ENCODE measurements at regions not wholly inside any gene's neighbourhood (a gene's known extent, or its start where the extent isn't known, plus 50 kb on each side); places are given as distances from the start of the nearest gene placed in this dataset.

GRCh38 chr9:109971226-109971625, 191.2 kb downstream of the PALM2AKAP2 start:
- ATAC-seq (no peak), DNase-seq (no peak)
- intact Hi-C loops (cut with DNase I) = no loop called here
- Histone ChIP-seq H3K4me3 (no peak overlapping the region), H3K4me1 (peaks cover 41% of the 10 kb centered on the region), H3K9me3 (no peaks in the 10 kb centered on the region), H3K36me3 (no peaks in the 10 kb centered on the region), H3K27me3 (no peaks in the 10 kb centered on the region), H3K27ac (no peak overlapping the region)
- no peak for TF ChIP-seq CTCF (IDR thresholded peaks at IDR 0.05)

- Histone ChIP-seq H3K27me3 (no peaks in the 10 kb centered on the region), H3K4me3 (no peak overlapping the region), H3K9me3 (no peaks in the 10 kb centered on the region), H3K27ac (no peak overlapping the region), H3K4me1 (peaks cover 38% of the 10 kb centered on the region), H3K36me3 (no peaks in the 10 kb centered on the region)
- intact Hi-C loops (cut with DNase I) = no loop called here
- ATAC-seq = peak; percentile 90
- TF ChIP-seq CTCF (IDR thresholded peaks at IDR 0.05) = no peak
- no peak for DNase-seq
Observed at GRCh38 chr9:109972026-109972882, 192.3 kb downstream of the PALM2AKAP2 start.

- no peak for TF ChIP-seq CTCF (IDR thresholded peaks at IDR 0.05)
- no peaks in the 10 kb centered on the region for H3K36me3 ChIP-seq
- ATAC-seq (no peak), DNase-seq (no peak)
- no peak overlapping the region for H3K27ac ChIP-seq
- intact Hi-C loops (cut with DNase I) = no loop called here
- H3K27me3 ChIP-seq = no peaks in the 10 kb centered on the region
- no peaks in the 10 kb centered on the region for H3K9me3 ChIP-seq
- no peak overlapping the region for H3K4me3 ChIP-seq
- H3K4me1 ChIP-seq = peaks cover 29% of the 10 kb centered on the region
Observed at GRCh38 chr9:109973336-109973735, 193.3 kb downstream of the PALM2AKAP2 start.

- peaks cover 19% of the 10 kb centered on the region for H3K4me1 ChIP-seq
- TF ChIP-seq CTCF (IDR thresholded peaks at IDR 0.05) = no peak
- H3K4me3 ChIP-seq = no peak overlapping the region
- no peaks in the 10 kb centered on the region for H3K9me3 ChIP-seq
- no peaks in the 10 kb centered on the region for H3K27me3 ChIP-seq
- H3K36me3 ChIP-seq = no peaks in the 10 kb centered on the region
- no peak overlapping the region for H3K27ac ChIP-seq
- DNase-seq (no peak), ATAC-seq (peak; percentile 41)
- intact Hi-C loops (cut with DNase I) = no loop called here
Observed at GRCh38 chr9:109974143-109974917, 194.3 kb downstream of the PALM2AKAP2 start.

GRCh38 chr9:109974918-109975276, 194.9 kb downstream of the PALM2AKAP2 start:
- TF ChIP-seq CTCF (IDR thresholded peaks at IDR 0.05) = no peak
- Histone ChIP-seq H3K36me3 (no peaks in the 10 kb centered on the region), H3K4me1 (peaks cover 15% of the 10 kb centered on the region), H3K9me3 (no peaks in the 10 kb centered on the region), H3K27me3 (no peaks in the 10 kb centered on the region), H3K27ac (no peak overlapping the region), H3K4me3 (no peak overlapping the region)
- DNase-seq = no peak
- intact Hi-C loops (cut with DNase I) = no loop called here
- ATAC-seq = no peak
